H1 (cell line): ENCODE measurements at regions not wholly inside any gene's neighbourhood (a gene's known extent, or its start where the extent isn't known, plus 50 kb on each side); places are given as distances from the start of the nearest gene placed in this dataset.

Source experiments
- EZH2 ChIP-seq: fragments of 200-600 bp; sonication (generic); IDR thresholded peaks from 2 replicates; pipeline ENCODE4 v1.7.1; 2012; ENCODE audit warnings: low read depth, mild to moderate bottlenecking, moderate library complexity, low read length, inconsistent platforms; ENCODE audit not compliant: severe bottlenecking
- NANOG ChIP-seq: IDR thresholded peaks from 2 replicates; pipeline ENCODE4 v1.6.1; 2011; ENCODE audit warnings: low read length, low read depth, mild to moderate bottlenecking, inconsistent platforms; ENCODE audit not compliant: insufficient read depth, poor library complexity, severe bottlenecking

- TF ChIP-seq EZH2 (no peak), NANOG (no peak)
These were observed 853.2 kb downstream of the GRID1 start (continued) for GRCh38 chr10:85513436-85513835.
